OCI-LY7 (cell line): ENCODE measurements at regions not wholly inside any gene's neighbourhood (a gene's known extent, or its start where the extent isn't known, plus 50 kb on each side); places are given as distances from the start of the nearest gene placed in this dataset.
A peak's percentile ranks its signal among the peaks of the same experiment; 100 is the strongest.

Experiments used
- BruUV-seq: library from RNA; stranded (reverse); fragments of 400-500 nt; replicated peaks from 2 replicates; lab custom pipeline; 2021; lab: Mats Ljungman, UMichigan
- CTCF ChIA-PET: fragments of 300-600 bp; sonication (Branson Sonifier 250); formaldehyde crosslinking; loops from one replicate; lab custom pipeline; 2022; ENCODE audit warnings: antibody characterized with exemption; ENCODE audit not compliant: unreplicated experiment; lab: Charles Lee
- POLR2A ChIA-PET: fragments of 300-600 bp; sonication (Branson Sonifier 250); formaldehyde crosslinking; loops from one replicate; lab custom pipeline; 2022; ENCODE audit warnings: antibody characterized with exemption; lab: Charles Lee
- DNase-seq: peaks from one replicate; pipeline ENCODE4 v3.0.0-alpha.2; 2015; ENCODE audit warnings: low spot score
- H2AFZ ChIP-seq: fragments of 200-600 bp; sonication (generic), shearing (Covaris generic); 2 replicates; pipeline ENCODE4 v1.6.1; 2014; ENCODE audit warnings: mild to moderate bottlenecking, antibody characterized with exemption, low read length, moderate library complexity
- H3K27ac ChIP-seq: fragments of 200-600 bp; sonication (generic); 2 replicates; pipeline ENCODE4 v1.5.1; 2014; ENCODE audit warnings: mixed run types, low read depth, mild to moderate bottlenecking, moderate library complexity, low read length, inconsistent platforms; ENCODE audit not compliant: poor library complexity, severe bottlenecking
- H3K36me3 ChIP-seq: fragments of 200-600 bp; sonication (generic); 2 replicates; pipeline ENCODE4 v1.6.1; 2014; ENCODE audit warnings: mild to moderate bottlenecking, antibody characterized with exemption, low read length, moderate library complexity, mixed read lengths; ENCODE audit not compliant: insufficient read depth
- H3K4me1 ChIP-seq: fragments of 200-600 bp; sonication (generic); 2 replicates; pipeline ENCODE4 v1.5.1; 2014; ENCODE audit warnings: mild to moderate bottlenecking, low read length; ENCODE audit not compliant: insufficient read depth, poor library complexity, severe bottlenecking
- H3K4me2 ChIP-seq: fragments of 200-600 bp; sonication (generic); 2 replicates; pipeline ENCODE4 v1.6.1; 2014; ENCODE audit warnings: mild to moderate bottlenecking, low read length
- H3K4me3 ChIP-seq: fragments of 200-600 bp; sonication (generic); 2 replicates; pipeline ENCODE4 v1.5.1; 2014; ENCODE audit warnings: mild to moderate bottlenecking, low read depth, low read length; ENCODE audit not compliant: poor library complexity, severe bottlenecking
- H3K79me2 ChIP-seq: fragments of 200-600 bp; sonication (generic); 2 replicates; pipeline ENCODE4 v1.6.1; 2016; ENCODE audit warnings: low read depth, mild to moderate bottlenecking, low read length, moderate library complexity, mixed read lengths; ENCODE audit not compliant: insufficient read depth
- H3K9me2 ChIP-seq: fragments of 200-600 bp; sonication (generic); 2 replicates; pipeline ENCODE4 v1.6.1; 2016; ENCODE audit warnings: mild to moderate bottlenecking, low read length, mixed read lengths; ENCODE audit not compliant: insufficient read depth
- H3K9me3 ChIP-seq: fragments of 200-600 bp; sonication (generic); 2 replicates; pipeline ENCODE4 v1.6.1; 2014; ENCODE audit warnings: mild to moderate bottlenecking, mixed run types, low read length, mixed read lengths
- H4K20me1 ChIP-seq: fragments of 200-600 bp; sonication (generic); 2 replicates; pipeline ENCODE4 v1.6.1; 2014; ENCODE audit warnings: mild to moderate bottlenecking, antibody characterized with exemption, low read length, moderate library complexity, mixed read lengths; ENCODE audit not compliant: insufficient read depth
- CTCF ChIP-seq: fragments of 200-600 bp; sonication (generic); conservative IDR thresholded peaks from 2 replicates; pipeline ENCODE4 v1.5.1; 2014; ENCODE audit warnings: mild to moderate bottlenecking, antibody characterized with exemption, low read length, moderate library complexity, mixed read lengths
- EZH2phosphoT487 ChIP-seq: fragments of 200-600 bp; sonication (generic); IDR thresholded peaks from 2 replicates; pipeline ENCODE4 v1.6.1; 2018; ENCODE audit warnings: low read depth, borderline replicate concordance, mild to moderate bottlenecking, mixed run types, antibody characterized with exemption, low read length, moderate library complexity, mixed read lengths
- intact Hi-C: fragments of 100-400 bp; cut with micrococcal nuclease; formaldehyde crosslinking; loops from one replicate; pipeline ENCODE4 v1.10.0; 2022; ENCODE audit not compliant: unreplicated experiment

- no peaks in the 10 kb centered on the region for H3K4me1 ChIP-seq
- DNase-seq, result peak; percentile 18
- CTCF ChIA-PET, result no interaction called here
- H3K4me2 ChIP-seq, result no peak overlapping the region
- no TSS peak for BruUV-seq
- H4K20me1 ChIP-seq, result no peaks in the 10 kb centered on the region
- POLR2A ChIA-PET, result interaction anchor here (0.5 to 0.7 kb wide), 2 partner anchors 427 to 602 kb away, joined by 3 read pairs; no protein-coding TSS in a partner anchor
- no peaks in the 10 kb centered on the region for H3K36me3 ChIP-seq
- intact Hi-C loops, result no loop called here
- no peak for TF ChIP-seq EZH2phosphoT487
- TF ChIP-seq CTCF, result peak; percentile 67
- no peak overlapping the region for H3K4me3 ChIP-seq
- no peak overlapping the region for H2AFZ ChIP-seq
- peaks cover 9% of the 10 kb centered on the region; the same call in 1 of the 2 replicates for H3K9me3 ChIP-seq
- H3K79me2 ChIP-seq, result no peaks in the 10 kb centered on the region
- H3K27ac ChIP-seq, result no peak overlapping the region
- H3K9me2 ChIP-seq, result no peaks in the 10 kb centered on the region
Observed at GRCh38 chr10:111344804-111345203, 268.0 kb downstream of the ADRA2A start.

- Histone ChIP-seq H3K36me3 (no peaks in the 10 kb centered on the region), H3K27ac (no peak overlapping the region), H3K4me3 (no peak overlapping the region), H2AFZ (no peak overlapping the region), H3K9me2 (no peaks in the 10 kb centered on the region), H3K79me2 (no peaks in the 10 kb centered on the region), H4K20me1 (no peaks in the 10 kb centered on the region), H3K4me1 (no peaks in the 10 kb centered on the region), H3K4me2 (no peak overlapping the region), H3K9me3 (no peaks in the 10 kb centered on the region)
- no peak for TF ChIP-seq CTCF
- TF ChIP-seq EZH2phosphoT487, result no peak
- BruUV-seq, result no TSS peak
- intact Hi-C loops, result no loop called here
- ChIA-PET POLR2A (no interaction called here), CTCF (no interaction called here)
- DNase-seq, result no peak
Observed at GRCh38 chr10:111347386-111348013, 270.7 kb downstream of the ADRA2A start.

GRCh38 chr10:111348076-111348475 is 271.2 kb downstream of the ADRA2A start:
- Histone ChIP-seq H3K4me1 (no peaks in the 10 kb centered on the region), H3K4me3 (no peak overlapping the region), H3K9me3 (no peaks in the 10 kb centered on the region), H3K79me2 (no peaks in the 10 kb centered on the region), H3K36me3 (no peaks in the 10 kb centered on the region), H3K9me2 (no peaks in the 10 kb centered on the region), H4K20me1 (no peaks in the 10 kb centered on the region), H3K4me2 (no peak overlapping the region), H2AFZ (no peak overlapping the region), H3K27ac (no peak overlapping the region)
- TF ChIP-seq CTCF (no peak), EZH2phosphoT487 (no peak)
- POLR2A ChIA-PET, result interaction anchor here (0.6 to 1.2 kb wide), 2 partner anchors 457 to 641 kb away, joined by 3 to 4 read pairs; no protein-coding TSS in a partner anchor
- BruUV-seq, result no TSS peak
- no peak for DNase-seq
- CTCF ChIA-PET, result no interaction called here
- intact Hi-C loops, result no loop called here
